ENCODE measurements at regions not wholly inside any gene's neighbourhood (a gene's known extent, or its start where the extent isn't known, plus 50 kb on each side); places are given as distances from the start of the nearest gene placed in this dataset.

DNA sequence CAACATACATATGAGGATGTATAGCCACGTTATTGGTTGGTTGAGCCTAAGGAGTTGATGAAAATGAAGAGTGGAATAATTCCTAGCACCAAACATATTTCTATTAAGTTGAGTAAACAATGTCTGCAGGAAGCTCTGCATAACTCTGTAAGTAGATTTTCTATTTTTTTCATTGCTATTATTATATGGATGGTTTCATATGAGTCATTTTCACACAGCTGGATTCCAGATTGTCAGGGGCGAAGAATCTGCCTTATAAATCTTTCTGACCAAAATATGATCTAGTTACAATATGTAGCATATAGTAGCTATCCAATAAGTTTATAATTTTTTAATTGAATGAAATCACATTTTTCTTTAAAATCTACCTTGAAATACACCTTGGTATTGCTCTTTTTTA, 468.0 kb upstream of the PKDCC start:
- no peak for TF ChIP-seq CTCF (IDR thresholded peaks at IDR 0.05)
- no peak for TF ChIP-seq POLR2A (IDR thresholded peaks at IDR 0.05)
- TF ChIP-seq EP300 (IDR thresholded peaks at IDR 0.05), result no peak
